Lower leg skin (tissue), 3 donors: ENCODE measurements at regions not wholly inside any gene's neighbourhood (a gene's known extent, or its start where the extent isn't known, plus 50 kb on each side); places are given as distances from the start of the nearest gene placed in this dataset.

ENCODE experiments used
- POLR2A ChIP-seq, 2 donors: fragments of 450-650 bp; IDR thresholded peaks; one replicate each; pipeline ENCODE4 v1.6.1; 2016 to 2017; ENCODE audit warnings: antibody characterized with exemption in 2 of 2, mild to moderate bottlenecking in 1 of 2, moderate library complexity in 1 of 2
- TF ChIP-seq, protein P1 (sequence below), 3 donors: fragments of 450-650 bp; IDR thresholded peaks; one replicate each; pipeline ENCODE4 v1.5.1; 2016; ENCODE audit warnings: antibody characterized with exemption in 3 of 3, mild to moderate bottlenecking in 3 of 3, moderate library complexity in 2 of 3

GRCh38 chr5:100644185-100644584 lies 109.0 kb downstream of the FAM174A start:
- TF ChIP-seq, protein P1, sequence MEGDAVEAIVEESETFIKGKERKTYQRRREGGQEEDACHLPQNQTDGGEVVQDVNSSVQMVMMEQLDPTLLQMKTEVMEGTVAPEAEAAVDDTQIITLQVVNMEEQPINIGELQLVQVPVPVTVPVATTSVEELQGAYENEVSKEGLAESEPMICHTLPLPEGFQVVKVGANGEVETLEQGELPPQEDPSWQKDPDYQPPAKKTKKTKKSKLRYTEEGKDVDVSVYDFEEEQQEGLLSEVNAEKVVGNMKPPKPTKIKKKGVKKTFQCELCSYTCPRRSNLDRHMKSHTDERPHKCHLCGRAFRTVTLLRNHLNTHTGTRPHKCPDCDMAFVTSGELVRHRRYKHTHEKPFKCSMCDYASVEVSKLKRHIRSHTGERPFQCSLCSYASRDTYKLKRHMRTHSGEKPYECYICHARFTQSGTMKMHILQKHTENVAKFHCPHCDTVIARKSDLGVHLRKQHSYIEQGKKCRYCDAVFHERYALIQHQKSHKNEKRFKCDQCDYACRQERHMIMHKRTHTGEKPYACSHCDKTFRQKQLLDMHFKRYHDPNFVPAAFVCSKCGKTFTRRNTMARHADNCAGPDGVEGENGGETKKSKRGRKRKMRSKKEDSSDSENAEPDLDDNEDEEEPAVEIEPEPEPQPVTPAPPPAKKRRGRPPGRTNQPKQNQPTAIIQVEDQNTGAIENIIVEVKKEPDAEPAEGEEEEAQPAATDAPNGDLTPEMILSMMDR (IDR thresholded peaks at IDR 0.05), result no peak
- TF ChIP-seq POLR2A (IDR thresholded peaks at IDR 0.05), result no peak
